HG02610 (cell line): ENCODE measurements at regions not wholly inside any gene's neighbourhood (a gene's known extent, or its start where the extent isn't known, plus 50 kb on each side); places are given as distances from the start of the nearest gene placed in this dataset.
A peak's percentile ranks its signal among the peaks of the same experiment; 100 is the strongest.

Experiments used
- ATAC-seq: cut with Tn5 transposase; IDR thresholded peaks from one replicate; pipeline ENCODE4 v1.9.1; 2021; ENCODE audit warnings: mild to moderate bottlenecking, moderate library complexity; ENCODE audit not compliant: unreplicated experiment

GRCh38 chr11:127275774-127276173, 275.2 kb upstream of the KIRREL3 start:
- ATAC-seq: no peak

DNA sequence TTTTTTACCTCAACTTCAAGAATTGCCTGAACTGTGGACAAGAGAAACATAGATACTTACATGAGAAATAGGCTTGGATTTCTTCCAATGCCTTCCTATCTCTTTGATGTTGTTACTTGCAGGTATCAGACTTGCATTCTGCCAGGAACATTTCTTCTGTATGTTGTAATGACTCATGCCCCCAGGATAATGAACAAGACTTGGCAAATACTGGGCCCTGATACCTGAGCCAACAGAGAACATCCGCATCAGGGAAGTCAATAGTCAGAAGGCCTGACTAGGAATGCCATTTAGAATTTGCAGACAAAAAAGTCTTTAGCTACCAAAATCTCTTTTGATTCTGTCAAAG, 273.7 kb upstream of the KIRREL3 start:
- ATAC-seq: no peak

- no peak for ATAC-seq
Observed at GRCh38 chr11:127273593-127274327, 273.2 kb upstream of the KIRREL3 start.

DNA sequence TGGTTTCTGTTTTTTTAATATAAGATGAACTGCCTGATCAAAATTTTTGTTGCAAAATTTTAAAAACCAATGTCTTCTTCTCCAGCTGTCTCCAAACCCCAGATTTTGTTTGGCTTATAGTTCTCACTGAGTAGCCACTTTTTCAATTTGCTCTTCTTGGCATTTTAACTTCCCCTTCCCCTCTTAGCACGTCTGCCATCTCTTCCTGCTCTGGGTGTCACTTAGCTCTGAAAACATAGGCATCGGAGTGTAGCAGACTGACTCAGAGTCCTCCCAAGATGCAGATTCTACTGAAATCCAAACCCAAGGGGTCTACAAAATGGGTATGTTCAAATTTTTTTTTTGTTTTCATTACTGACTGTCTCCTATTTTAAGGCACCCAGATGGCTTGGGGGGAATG, 270.3 kb upstream of the KIRREL3 start:
- ATAC-seq: no peak

- no peak for ATAC-seq
Observed at GRCh38 chr11:127269911-127270310, 269.3 kb upstream of the KIRREL3 start.

DNA sequence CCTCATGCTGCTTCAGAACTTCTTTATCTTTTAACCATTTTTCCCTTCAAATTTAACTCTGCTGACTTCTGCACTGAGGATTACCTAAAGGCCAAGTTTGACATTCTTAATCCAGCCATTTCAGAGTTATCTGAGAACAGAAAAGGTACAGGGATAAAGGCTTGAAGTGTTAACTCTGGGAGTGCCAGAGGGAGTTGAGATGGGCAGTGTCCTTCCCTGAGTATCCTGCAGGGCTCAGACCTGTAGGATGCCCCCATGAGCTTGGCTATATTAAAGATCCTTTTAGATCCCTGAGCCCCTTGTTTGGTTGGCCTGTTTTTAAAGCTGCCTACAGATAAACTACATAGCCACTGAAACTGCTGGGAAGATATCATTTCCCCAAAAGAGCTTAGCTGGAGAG, 268.4 kb upstream of the KIRREL3 start:
- ATAC-seq: no peak

DNA sequence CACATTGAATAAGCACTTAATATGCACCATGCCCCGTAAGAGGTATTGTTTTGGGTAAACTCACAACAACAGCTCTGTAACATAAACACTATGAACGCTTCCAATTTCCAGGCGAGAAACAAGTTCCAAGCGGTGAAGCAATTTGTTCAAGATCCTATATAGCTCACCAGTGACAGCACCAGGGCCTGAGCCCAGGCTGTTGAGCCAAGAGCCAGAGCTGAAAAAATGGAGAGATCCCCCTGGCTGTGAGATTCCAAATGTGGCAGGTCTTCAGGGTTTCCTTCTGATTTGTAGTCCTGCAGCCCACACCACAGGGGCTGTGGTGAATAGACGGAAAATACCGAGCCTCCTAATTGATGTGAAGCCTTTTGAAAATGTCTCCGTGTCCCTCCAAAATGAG, 268.0 kb upstream of the KIRREL3 start:
- ATAC-seq: no peak

DNA sequence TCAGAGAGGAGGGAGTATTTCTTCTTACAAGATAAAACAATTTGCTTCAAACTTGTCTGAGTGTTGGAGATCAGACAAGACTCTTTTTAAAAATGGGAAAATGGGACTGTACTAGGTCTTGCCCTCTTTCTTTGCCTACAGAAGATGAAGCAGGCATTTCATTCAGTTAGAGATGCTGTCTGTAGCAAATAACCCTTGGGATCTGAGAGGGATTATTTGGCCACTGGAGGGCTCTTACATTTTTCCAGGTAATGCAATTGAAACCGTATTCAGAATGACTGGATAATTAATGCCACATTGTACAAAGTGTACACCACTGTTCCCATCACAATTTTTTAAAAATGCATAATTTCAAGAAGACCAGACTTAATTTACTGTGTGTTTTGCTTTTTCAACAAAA, 258.5 kb upstream of the KIRREL3 start:
- ATAC-seq: no peak

DNA sequence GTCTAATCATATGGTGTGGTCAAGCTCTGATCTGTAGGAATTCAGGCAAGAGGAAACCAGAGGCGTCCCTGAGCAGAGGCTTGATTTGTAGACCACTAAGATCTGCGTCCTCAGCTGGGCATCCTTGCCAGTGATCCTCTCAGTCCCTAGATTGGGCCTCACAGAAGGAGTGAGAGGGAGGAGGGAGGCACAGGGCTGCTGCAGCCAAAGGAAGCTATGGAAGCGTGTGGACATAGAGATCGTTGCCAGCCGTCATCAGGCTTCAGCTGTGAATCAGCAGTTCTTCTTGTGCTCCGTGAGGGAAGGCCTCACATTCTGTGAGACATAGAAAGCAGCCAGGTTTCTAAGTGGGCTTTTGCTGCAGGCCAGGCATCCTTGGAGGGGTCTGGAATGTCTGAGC, 254.6 kb upstream of the KIRREL3 start:
- ATAC-seq: no peak

DNA sequence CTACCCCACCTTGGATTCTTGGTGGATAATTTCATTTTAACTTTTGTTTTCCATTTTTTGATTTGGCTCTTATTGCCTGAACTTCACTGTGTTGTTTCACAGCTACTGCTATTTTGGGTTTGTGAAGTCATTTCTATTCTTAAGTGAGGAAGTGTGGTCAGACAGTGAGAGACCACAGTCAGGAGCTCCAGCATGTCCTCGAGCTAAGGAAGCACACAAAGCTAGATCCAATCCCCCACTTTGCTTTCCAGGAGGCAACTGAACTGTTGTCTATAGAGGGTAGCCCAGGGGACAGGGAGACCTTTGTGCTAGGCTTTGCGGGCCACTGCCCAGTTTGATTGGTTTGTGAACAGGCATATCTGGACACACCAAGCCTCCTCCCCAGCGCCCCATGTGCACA, 251.8 kb upstream of the KIRREL3 start:
- peak; percentile 50 for ATAC-seq

DNA sequence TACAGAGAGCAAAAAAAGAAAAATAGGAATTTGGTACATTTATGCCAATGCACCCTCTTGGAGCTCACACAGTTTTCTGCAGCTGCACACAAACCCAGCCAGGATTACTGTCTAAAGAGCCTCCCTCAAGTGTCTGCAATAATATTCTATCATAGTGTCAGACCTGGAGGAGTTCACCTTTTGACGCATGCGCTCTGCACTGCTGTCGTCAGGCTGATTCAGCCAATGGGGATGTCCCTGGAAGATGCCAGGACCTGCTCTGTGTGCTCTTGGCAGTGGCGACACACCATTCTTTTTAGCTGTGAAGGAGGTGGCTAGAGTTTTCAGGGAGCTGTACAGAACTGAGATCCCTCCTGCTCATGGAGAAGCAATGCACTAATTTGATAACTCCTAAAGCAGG, 249.0 kb upstream of the KIRREL3 start:
- no peak for ATAC-seq

GRCh38 chr11:127248476-127248875, 247.9 kb upstream of the KIRREL3 start:
- ATAC-seq: no peak

- no peak for ATAC-seq
Observed at GRCh38 chr11:127247261-127247851, 246.8 kb upstream of the KIRREL3 start.

GRCh38 chr11:127242676-127243075, 242.1 kb upstream of the KIRREL3 start:
- no peak for ATAC-seq

GRCh38 chr11:127238321-127238720, 237.8 kb upstream of the KIRREL3 start:
- no peak for ATAC-seq

DNA sequence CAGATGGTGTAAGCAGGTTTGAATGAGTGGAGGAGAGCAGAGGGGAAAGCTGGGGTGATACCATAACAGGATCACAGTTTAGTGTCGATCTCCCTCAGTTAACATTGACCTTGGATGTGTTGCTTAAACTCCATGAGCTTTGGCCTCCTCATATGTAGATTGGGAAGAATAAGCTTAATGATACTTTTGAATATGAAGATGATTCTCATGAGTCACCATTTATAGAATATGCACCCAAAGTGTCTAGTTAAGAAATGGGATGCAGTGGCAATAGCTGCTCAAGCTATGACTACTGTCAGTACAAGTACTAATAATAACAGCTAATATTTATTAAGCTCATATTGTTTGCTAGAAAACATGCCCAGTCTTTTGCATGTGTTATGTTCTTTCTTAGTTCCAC, 236.2 kb upstream of the KIRREL3 start:
- ATAC-seq: no peak

DNA sequence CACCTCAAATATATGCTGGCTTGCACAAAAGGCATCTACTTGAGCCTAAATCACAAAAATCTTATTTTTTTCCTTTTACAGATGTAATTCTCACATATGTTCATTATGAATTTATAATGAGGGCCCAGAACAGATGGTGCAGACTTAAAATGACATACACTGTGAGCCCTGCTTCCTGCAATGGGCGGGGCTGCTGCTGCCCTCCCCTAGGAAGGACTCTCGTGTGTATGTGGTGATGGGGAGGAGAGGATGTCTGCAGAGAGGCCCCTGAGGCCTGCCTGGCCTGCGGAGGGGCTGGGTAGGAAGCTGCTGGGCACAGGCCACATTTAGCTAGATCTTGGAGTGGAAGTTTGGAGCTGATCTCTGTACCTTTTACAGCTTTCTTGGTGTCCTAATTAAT, 233.4 kb upstream of the KIRREL3 start:
- ATAC-seq: no peak

GRCh38 chr11:127230392-127230791, 229.8 kb upstream of the KIRREL3 start:
- no peak for ATAC-seq

DNA sequence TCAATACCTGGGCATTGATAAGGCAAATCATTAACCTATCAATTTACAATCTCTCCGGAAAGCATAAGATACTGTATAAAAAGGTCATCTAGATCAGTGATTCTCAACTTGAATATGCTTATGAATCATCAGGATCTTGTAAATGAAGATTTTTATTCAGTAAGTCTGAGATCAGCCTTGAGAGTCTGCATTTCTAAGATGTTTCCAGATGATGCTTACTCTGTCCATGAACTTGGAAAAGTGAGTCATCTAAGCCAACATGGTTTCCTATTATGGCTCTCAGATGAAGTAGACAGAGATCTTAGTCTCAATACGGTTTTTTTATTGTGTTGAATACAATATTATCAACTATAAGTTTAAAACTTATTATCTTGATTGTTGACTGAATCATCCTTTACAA, 226.4 kb upstream of the KIRREL3 start:
- no peak for ATAC-seq

GRCh38 chr11:127226380-127226779, 225.8 kb upstream of the KIRREL3 start:
- ATAC-seq: no peak

DNA sequence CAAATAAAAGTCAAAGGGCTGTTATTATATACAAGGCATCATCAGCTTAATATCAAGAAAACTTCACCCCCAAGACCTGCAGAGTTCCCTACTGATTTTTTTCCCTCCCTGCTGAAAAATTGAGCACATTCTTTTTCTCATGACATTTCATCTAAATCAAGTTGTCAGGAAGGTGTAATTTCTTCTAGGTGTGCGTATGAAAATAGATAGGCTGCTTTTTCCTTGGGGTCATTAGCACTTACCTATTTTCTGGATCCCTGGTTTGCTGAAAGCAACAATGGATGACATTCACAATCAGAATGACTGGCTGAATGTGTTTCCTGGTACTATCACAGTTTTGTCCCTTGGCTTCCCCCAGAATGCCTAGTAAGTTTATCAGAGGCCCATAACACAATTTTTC, 225.0 kb upstream of the KIRREL3 start:
- ATAC-seq: no peak

GRCh38 chr11:127224276-127224675, 223.7 kb upstream of the KIRREL3 start:
- no peak for ATAC-seq

DNA sequence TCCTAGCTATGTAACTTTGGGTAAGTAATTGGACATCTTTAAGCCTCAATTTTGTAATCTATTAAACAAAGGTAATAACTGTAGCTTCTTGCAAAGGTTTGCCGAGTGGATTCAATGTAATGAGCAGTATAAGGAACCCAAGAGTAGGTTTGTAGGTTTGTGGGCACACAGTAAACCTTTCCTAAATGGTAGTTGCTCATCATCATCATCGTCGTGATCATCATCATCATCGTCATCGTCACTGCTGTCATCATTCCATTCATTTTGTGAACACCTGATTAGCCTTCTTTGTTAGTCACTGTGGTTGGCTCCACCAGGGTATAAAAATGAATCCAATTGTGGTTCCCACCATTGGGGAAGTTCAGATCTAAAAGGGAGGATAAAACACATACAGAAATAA, 223.1 kb upstream of the KIRREL3 start:
- ATAC-seq: no peak
